ENCODE measurements at regions not wholly inside any gene's neighbourhood (a gene's known extent, or its start where the extent isn't known, plus 50 kb on each side); places are given as distances from the start of the nearest gene placed in this dataset.

GRCh38 chr6:80942911-80943310 is 809.6 kb downstream of the TENT5A start:
- intact Hi-C loops (cut with micrococcal nuclease; ENCODE audit: unreplicated experiment) (no loop called here), in situ Hi-C loops (cut with HindIII; ENCODE audit: low pct_unique_long_range_greater_than_20kb, low sequenced_read_pairs) (no loop called here)
- no TSS peak for BruUV-seq (replicated peaks)
- Histone ChIP-seq H3K36me3 (ENCODE audit: control insufficient read depth, insufficient read depth, low read length) (no peaks in the 10 kb centered on the region), H3K27ac (ENCODE audit: low read length) (no peak overlapping the region), H3K9me3 (ENCODE audit: control insufficient read depth, insufficient read depth, low read depth, low read length) (no peaks in the 10 kb centered on the region), H3K4me1 (ENCODE audit: control insufficient read depth, insufficient read depth, low read length) (no peaks in the 10 kb centered on the region), H3K4me3 (ENCODE audit: low read depth in 2 of 2, low read length in 2 of 2) (no peak overlapping the region), H3K27me3 (ENCODE audit: control insufficient read depth, insufficient read depth, low read length) (no peaks in the 10 kb centered on the region)
- TF ChIP-seq REST (IDR thresholded peaks at IDR 0.05; ENCODE audit: insufficient read depth in 1 of 2, low read depth in 2 of 2, low read length in 1 of 2) (no peak), SIN3A (IDR thresholded peaks at IDR 0.05; ENCODE audit: borderline replicate concordance, insufficient read depth, low read depth, low read length) (no peak), CTCF (IDR thresholded peaks at IDR 0.05) (no peak), POLR2AphosphoS5 (IDR thresholded peaks at IDR 0.05; ENCODE audit: low read depth, low read length) (no peak), TCF7L2 (IDR thresholded peaks at IDR 0.05; ENCODE audit: low read depth, low read length) (no peak)
- CTCF ChIA-PET = no interaction called here
- POLR2A ChIA-PET = no interaction called here
- DNase-seq (ENCODE audit: low read depth, low spot score) = no peak
- ATAC-seq = no peak

- Histone ChIP-seq H3K27ac (ENCODE audit: low read length) (no peak overlapping the region), H3K9me3 (ENCODE audit: control insufficient read depth, insufficient read depth, low read depth, low read length) (no peaks in the 10 kb centered on the region), H3K36me3 (ENCODE audit: control insufficient read depth, insufficient read depth, low read length) (no peaks in the 10 kb centered on the region), H3K27me3 (ENCODE audit: control insufficient read depth, insufficient read depth, low read length) (no peaks in the 10 kb centered on the region), H3K4me1 (ENCODE audit: control insufficient read depth, insufficient read depth, low read length) (no peaks in the 10 kb centered on the region), H3K4me3 (ENCODE audit: low read depth in 2 of 2, low read length in 2 of 2) (no peak overlapping the region)
- ATAC-seq = no peak
- BruUV-seq (replicated peaks) = no TSS peak
- no peak for TF ChIP-seq REST (IDR thresholded peaks at IDR 0.05; ENCODE audit: insufficient read depth in 1 of 2, low read depth in 2 of 2, low read length in 1 of 2)
- no peak for TF ChIP-seq POLR2AphosphoS5 (IDR thresholded peaks at IDR 0.05; ENCODE audit: low read depth, low read length)
- TF ChIP-seq CTCF (IDR thresholded peaks at IDR 0.05) = no peak
- no peak for TF ChIP-seq SIN3A (IDR thresholded peaks at IDR 0.05; ENCODE audit: borderline replicate concordance, insufficient read depth, low read depth, low read length)
- CTCF ChIA-PET = no interaction called here
- DNase-seq (ENCODE audit: low read depth, low spot score) = no peak
- in situ Hi-C loops (cut with HindIII; ENCODE audit: low pct_unique_long_range_greater_than_20kb, low sequenced_read_pairs) = no loop called here
- intact Hi-C loops (cut with micrococcal nuclease; ENCODE audit: unreplicated experiment) = no loop called here
- POLR2A ChIA-PET = no interaction called here
Measured at GRCh38 chr6:80940976-80941375, 811.5 kb downstream of the TENT5A start.
